ENCODE measurements at regions not wholly inside any gene's neighbourhood (a gene's known extent, or its start where the extent isn't known, plus 50 kb on each side); places are given as distances from the start of the nearest gene placed in this dataset.
A peak's percentile ranks its signal among the peaks of the same experiment; 100 is the strongest.

DNA sequence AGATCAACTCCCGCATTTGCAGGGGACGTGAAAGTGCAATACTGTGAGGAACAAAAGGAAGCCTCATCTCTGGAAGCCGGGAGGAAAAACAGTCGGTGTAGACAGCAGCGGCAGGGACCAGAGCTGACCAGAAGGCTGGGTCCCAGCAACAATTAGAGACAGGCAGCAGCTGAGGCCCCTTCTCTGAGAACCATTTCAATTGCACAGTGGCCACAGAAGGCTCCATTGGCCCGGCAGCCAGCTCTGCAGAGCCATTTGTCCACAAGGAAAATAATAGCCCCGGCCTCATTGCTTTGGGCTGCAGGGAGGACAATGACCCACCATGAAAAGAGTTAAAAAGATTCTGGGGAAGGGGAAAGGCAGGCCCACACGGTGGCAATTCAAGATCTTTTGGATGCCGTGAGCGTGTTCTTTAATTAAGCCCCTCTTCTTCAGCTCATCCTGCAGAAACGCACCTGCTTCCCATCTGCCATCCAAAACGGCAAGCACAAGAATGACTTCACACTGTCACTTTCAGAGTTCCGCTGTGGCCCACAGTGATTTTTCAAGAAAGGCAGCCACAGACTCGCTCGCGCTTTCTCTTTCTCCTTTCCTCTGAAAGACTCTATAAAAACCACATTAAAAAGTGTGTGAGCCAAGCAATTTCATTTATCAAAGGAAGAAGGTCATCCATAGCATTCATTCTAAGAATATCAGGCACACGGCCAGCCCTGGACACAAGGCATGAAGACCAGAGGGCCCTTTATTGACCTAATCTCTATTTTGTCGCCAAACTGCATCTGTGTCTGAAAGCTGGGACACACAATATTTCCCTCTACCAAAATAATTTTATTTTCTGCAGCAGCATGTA is 293.6 kb downstream of the SOX11 start:
- H3K9me2 ChIP-seq (ENCODE audit: insufficient read depth, low read length), result no peaks in the 10 kb centered on the region
- no peaks in the 10 kb centered on the region for H3K36me3 ChIP-seq (ENCODE audit: insufficient read depth, low read length)
- TF ChIP-seq MXI1 (conservative IDR thresholded peaks at IDR 0.05; ENCODE audit: poor library complexity, severe bottlenecking) (no peak), EP300 (conservative IDR thresholded peaks at IDR 0.05; ENCODE audit: poor library complexity, severe bottlenecking) (no peak), POLR2AphosphoS5 (IDR thresholded peaks at IDR 0.05) (no peak), EZH2 (IDR thresholded peaks at IDR 0.05; ENCODE audit: borderline replicate concordance, insufficient read depth, low read length, poor library complexity, severe bottlenecking) (no peak), RAD21 (conservative IDR thresholded peaks at IDR 0.05) (no peak), SMC3 (conservative IDR thresholded peaks at IDR 0.05; ENCODE audit: poor library complexity) (no peak), TAF1 (IDR thresholded peaks at IDR 0.05; ENCODE audit: low read depth) (no peak)
- TF ChIP-seq, protein P1, sequence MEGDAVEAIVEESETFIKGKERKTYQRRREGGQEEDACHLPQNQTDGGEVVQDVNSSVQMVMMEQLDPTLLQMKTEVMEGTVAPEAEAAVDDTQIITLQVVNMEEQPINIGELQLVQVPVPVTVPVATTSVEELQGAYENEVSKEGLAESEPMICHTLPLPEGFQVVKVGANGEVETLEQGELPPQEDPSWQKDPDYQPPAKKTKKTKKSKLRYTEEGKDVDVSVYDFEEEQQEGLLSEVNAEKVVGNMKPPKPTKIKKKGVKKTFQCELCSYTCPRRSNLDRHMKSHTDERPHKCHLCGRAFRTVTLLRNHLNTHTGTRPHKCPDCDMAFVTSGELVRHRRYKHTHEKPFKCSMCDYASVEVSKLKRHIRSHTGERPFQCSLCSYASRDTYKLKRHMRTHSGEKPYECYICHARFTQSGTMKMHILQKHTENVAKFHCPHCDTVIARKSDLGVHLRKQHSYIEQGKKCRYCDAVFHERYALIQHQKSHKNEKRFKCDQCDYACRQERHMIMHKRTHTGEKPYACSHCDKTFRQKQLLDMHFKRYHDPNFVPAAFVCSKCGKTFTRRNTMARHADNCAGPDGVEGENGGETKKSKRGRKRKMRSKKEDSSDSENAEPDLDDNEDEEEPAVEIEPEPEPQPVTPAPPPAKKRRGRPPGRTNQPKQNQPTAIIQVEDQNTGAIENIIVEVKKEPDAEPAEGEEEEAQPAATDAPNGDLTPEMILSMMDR (IDR thresholded peaks at IDR 0.05; ENCODE audit: poor library complexity, severe bottlenecking), result no peak
- TF ChIP-seq, protein P2, sequence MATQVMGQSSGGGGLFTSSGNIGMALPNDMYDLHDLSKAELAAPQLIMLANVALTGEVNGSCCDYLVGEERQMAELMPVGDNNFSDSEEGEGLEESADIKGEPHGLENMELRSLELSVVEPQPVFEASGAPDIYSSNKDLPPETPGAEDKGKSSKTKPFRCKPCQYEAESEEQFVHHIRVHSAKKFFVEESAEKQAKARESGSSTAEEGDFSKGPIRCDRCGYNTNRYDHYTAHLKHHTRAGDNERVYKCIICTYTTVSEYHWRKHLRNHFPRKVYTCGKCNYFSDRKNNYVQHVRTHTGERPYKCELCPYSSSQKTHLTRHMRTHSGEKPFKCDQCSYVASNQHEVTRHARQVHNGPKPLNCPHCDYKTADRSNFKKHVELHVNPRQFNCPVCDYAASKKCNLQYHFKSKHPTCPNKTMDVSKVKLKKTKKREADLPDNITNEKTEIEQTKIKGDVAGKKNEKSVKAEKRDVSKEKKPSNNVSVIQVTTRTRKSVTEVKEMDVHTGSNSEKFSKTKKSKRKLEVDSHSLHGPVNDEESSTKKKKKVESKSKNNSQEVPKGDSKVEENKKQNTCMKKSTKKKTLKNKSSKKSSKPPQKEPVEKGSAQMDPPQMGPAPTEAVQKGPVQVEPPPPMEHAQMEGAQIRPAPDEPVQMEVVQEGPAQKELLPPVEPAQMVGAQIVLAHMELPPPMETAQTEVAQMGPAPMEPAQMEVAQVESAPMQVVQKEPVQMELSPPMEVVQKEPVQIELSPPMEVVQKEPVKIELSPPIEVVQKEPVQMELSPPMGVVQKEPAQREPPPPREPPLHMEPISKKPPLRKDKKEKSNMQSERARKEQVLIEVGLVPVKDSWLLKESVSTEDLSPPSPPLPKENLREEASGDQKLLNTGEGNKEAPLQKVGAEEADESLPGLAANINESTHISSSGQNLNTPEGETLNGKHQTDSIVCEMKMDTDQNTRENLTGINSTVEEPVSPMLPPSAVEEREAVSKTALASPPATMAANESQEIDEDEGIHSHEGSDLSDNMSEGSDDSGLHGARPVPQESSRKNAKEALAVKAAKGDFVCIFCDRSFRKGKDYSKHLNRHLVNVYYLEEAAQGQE (IDR thresholded peaks at IDR 0.05; ENCODE audit: borderline replicate concordance), result no peak
- no peaks in the 10 kb centered on the region for H4K20me1 ChIP-seq (ENCODE audit: insufficient read depth)
- H3K9ac ChIP-seq (ENCODE audit: low read length), result peak overlapping the region; percentile 24
- no peak overlapping the region for H3K4me2 ChIP-seq (ENCODE audit: low read length)
- H3K27ac ChIP-seq (ENCODE audit: low read length), result no peak overlapping the region
- no peaks in the 10 kb centered on the region for H3K27me3 ChIP-seq (ENCODE audit: insufficient read depth, low read depth, low read length)
- H3K9me3 ChIP-seq (ENCODE audit: low read length), result no peaks in the 10 kb centered on the region
- peak overlapping the region; percentile 2 for H3K4me3 ChIP-seq (ENCODE audit: low read length)
- H3F3A ChIP-seq (ENCODE audit: insufficient read depth, low read length, poor library complexity, severe bottlenecking), result peaks cover 16% of the 10 kb centered on the region
- no peak overlapping the region for H2AFZ ChIP-seq (ENCODE audit: low read depth, low read length)
- H3K79me2 ChIP-seq (replicated peaks; ENCODE audit: insufficient read depth, low read length), result peaks cover 30% of the 10 kb centered on the region

DNA sequence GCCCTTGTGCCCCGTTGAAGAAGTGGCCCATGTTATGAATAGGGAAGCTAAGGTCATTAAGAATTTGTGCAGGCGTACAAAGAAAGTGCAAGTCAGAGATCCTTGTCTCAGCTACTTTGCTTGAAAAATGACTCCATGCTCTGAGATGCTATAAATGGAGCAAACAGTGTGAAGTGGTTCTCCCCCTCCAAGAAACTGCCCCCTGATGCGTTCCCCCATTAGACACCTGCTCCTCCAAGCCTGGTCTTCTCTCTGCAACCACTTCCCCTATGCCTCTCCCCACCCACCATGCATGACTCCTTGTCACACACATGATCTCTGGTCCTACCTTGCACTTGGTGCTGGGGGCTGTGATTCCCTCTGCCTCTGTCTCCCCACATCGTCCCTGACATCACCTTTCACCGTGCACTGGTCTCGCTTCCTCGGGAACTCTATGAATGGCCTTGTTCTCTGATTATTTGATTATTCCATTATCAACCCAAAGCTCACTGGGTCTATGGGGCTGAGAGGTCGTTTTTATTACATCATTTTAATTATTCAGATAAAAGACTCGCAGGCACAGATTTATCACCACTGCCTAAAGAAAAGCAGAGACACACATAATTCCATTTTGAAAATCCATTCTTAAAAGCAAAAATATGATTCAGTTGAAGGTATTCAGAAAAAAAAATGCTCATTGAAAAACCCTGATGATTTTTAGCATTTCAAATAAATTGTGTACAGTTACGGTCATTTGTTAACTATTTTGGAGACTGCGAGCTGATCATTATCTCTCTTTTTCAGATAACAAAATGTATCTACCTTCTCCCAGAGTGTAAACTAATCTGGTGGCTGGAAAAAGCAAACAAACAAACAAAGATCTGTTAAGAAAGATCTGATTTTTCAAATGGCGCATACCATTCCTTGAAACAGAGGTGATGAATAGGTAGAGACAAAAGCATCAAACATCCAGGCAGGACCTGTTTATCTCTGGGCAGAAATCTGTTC is 294.9 kb downstream of the SOX11 start:
- H3K9me3 ChIP-seq (ENCODE audit: low read length), result no peaks in the 10 kb centered on the region
- no peaks in the 10 kb centered on the region for H3K36me3 ChIP-seq (ENCODE audit: insufficient read depth, low read length)
- H3K4me3 ChIP-seq (ENCODE audit: low read length), result no peak overlapping the region
- no peak for TF ChIP-seq MXI1 (conservative IDR thresholded peaks at IDR 0.05; ENCODE audit: poor library complexity, severe bottlenecking)
- no peak for TF ChIP-seq RAD21 (conservative IDR thresholded peaks at IDR 0.05)
- no peak for TF ChIP-seq POLR2AphosphoS5 (IDR thresholded peaks at IDR 0.05)
- no peak for TF ChIP-seq SMC3 (conservative IDR thresholded peaks at IDR 0.05; ENCODE audit: poor library complexity)
- TF ChIP-seq, protein P1 (IDR thresholded peaks at IDR 0.05; ENCODE audit: poor library complexity, severe bottlenecking), result no peak
- no peak for TF ChIP-seq EP300 (conservative IDR thresholded peaks at IDR 0.05; ENCODE audit: poor library complexity, severe bottlenecking)
- TF ChIP-seq, protein P2 (IDR thresholded peaks at IDR 0.05; ENCODE audit: borderline replicate concordance), result no peak
- TF ChIP-seq EZH2 (IDR thresholded peaks at IDR 0.05; ENCODE audit: borderline replicate concordance, insufficient read depth, low read length, poor library complexity, severe bottlenecking), result no peak
- no peak for TF ChIP-seq TAF1 (IDR thresholded peaks at IDR 0.05; ENCODE audit: low read depth)
- no peaks in the 10 kb centered on the region for H3K9me2 ChIP-seq (ENCODE audit: insufficient read depth, low read length)
- no peak overlapping the region for H3K27ac ChIP-seq (ENCODE audit: low read length)
- peaks cover 15% of the 10 kb centered on the region for H3F3A ChIP-seq (ENCODE audit: insufficient read depth, low read length, poor library complexity, severe bottlenecking)
- no peak overlapping the region for H3K9ac ChIP-seq (ENCODE audit: low read length)
- H3K4me2 ChIP-seq (ENCODE audit: low read length), result no peak overlapping the region
- H4K20me1 ChIP-seq (ENCODE audit: insufficient read depth), result no peaks in the 10 kb centered on the region
- H2AFZ ChIP-seq (ENCODE audit: low read depth, low read length), result no peak overlapping the region
- no peaks in the 10 kb centered on the region for H3K27me3 ChIP-seq (ENCODE audit: insufficient read depth, low read depth, low read length)
- H3K79me2 ChIP-seq (replicated peaks; ENCODE audit: insufficient read depth, low read length), result peaks cover 30% of the 10 kb centered on the region

Data from neural cell (in vitro differentiated cells).